ENCODE measurements at regions not wholly inside any gene's neighbourhood (a gene's known extent, or its start where the extent isn't known, plus 50 kb on each side); places are given as distances from the start of the nearest gene placed in this dataset.

DNA sequence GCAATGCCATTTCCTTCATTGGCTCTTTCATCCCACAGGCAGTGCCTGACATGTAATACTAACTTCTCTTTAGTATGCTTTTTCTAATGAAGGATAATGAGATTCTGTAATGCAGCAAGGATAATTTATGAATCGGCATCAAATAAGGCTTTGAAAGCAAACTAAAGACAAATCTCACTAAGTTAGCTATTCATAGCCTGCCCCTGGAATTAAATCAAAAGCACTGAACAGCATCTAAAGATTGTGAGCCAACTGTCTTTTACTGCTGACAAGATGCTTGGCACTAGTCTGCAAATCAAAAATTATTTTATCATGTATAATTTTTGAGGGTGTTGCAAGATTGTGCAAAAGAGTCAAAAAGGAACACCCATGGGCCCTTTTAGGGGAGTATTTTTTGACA lies 265.0 kb downstream of the CASP12 start:
- Mint-ChIP-seq H3K4me3 (no peak overlapping the region), H3K4me1 (ENCODE audit: low read depth) (no peaks in the 10 kb centered on the region), H3K27ac (no peak overlapping the region), H3K36me3 (no peaks in the 10 kb centered on the region), H3K27me3 (no peaks in the 10 kb centered on the region), H3K9me3 (ENCODE audit: low read depth) (no peaks in the 10 kb centered on the region)

DNA sequence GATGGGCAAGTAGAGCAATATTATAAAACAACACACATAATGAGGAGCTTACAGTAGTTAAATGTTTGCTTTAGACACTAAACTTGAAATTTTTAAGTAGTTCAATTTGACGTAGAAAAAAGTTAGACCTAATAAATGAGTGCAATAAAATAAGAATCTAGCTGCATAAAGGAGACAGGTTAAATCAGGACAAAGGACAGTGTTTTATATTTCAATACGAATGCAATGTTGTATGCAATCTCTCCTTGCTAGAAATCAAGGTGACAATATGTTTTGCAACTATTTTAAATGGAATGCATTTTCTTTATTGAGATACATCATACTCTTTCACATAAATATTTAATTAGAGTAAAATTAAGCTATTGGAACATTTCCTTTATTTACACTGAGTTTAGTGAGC lies 267.9 kb downstream of the CASP12 start:
- no peak overlapping the region for H3K27ac Mint-ChIP-seq
- H3K4me3 Mint-ChIP-seq: no peak overlapping the region
- H3K27me3 Mint-ChIP-seq: no peaks in the 10 kb centered on the region
- H3K4me1 Mint-ChIP-seq (ENCODE audit: low read depth): no peaks in the 10 kb centered on the region
- no peaks in the 10 kb centered on the region for H3K9me3 Mint-ChIP-seq (ENCODE audit: low read depth)
- no peaks in the 10 kb centered on the region for H3K36me3 Mint-ChIP-seq

DNA sequence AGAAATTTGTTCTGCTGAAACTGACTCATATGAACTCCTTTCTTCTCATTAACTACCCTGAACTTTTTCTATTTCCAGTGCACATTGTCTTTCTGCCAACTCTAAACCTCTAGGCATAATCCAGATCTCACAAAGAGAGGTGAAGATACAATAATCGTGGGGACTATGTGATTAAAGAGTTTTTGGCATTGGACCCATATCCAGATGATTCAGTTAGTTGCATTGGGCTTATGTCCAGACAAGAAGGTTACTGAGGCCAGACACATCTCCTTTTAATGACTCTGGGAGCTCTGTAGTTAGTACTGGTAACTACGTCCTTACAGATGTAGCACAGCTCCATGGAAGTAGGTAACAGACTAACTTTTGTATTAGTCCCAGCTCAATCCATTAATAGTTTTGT lies 273.0 kb downstream of the CASP12 start:
- H3K36me3 Mint-ChIP-seq: no peaks in the 10 kb centered on the region
- no peaks in the 10 kb centered on the region for H3K9me3 Mint-ChIP-seq (ENCODE audit: low read depth)
- no peaks in the 10 kb centered on the region for H3K27me3 Mint-ChIP-seq
- no peak overlapping the region for H3K4me3 Mint-ChIP-seq
- H3K4me1 Mint-ChIP-seq (ENCODE audit: low read depth): peaks cover 18% of the 10 kb centered on the region
- H3K27ac Mint-ChIP-seq: no peak overlapping the region

DNA sequence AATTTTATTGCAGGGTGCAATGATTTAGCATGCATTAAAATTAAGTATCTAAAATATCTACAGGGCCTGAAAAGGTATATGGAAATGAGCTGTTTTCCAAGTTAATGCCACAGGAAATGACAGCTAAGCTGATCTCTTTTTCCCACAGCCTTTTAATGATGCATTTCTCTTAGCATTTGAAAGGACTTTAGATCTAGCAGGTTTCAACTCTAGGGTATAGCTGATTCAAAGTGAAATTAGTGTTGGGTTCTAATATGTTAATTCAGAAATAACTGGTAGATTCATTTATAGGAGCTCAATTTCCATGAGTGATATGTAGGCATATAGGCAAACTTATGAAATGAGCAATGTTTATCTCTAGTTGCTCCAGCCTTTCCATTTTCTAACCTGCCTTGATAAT lies 274.2 kb downstream of the CASP12 start:
- H3K27ac Mint-ChIP-seq: peak overlapping the region; percentile 70

DNA sequence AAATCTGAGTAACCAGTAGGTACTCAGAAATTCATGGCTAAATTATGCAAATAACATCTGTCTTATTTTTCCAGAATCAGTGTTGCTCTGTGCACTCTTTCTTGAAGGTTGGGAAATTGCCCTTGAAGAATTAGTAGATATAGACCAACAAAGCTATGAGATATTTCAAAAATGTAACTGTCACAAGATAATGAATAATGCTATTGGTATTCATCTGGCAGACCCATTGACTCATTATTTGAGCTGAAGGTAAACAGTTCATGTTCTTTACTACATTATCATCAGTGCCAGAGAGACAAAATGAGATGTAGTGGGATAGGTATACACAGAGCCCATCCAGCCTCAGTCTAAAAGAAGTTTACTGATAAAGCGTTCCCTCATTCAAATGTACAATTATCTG lies 274.7 kb downstream of the CASP12 start:
- Mint-ChIP-seq H3K36me3 (no peaks in the 10 kb centered on the region), H3K9me3 (ENCODE audit: low read depth) (no peaks in the 10 kb centered on the region)

More for the DNA sequence above, 274.2 kb downstream of the CASP12 start:
- Mint-ChIP-seq H3K4me1 (ENCODE audit: low read depth) (peaks cover 18% of the 10 kb centered on the region), H3K36me3 (no peaks in the 10 kb centered on the region), H3K4me3 (peak overlapping the region; percentile 8), H3K27me3 (no peaks in the 10 kb centered on the region), H3K9me3 (ENCODE audit: low read depth) (no peaks in the 10 kb centered on the region)

DNA sequence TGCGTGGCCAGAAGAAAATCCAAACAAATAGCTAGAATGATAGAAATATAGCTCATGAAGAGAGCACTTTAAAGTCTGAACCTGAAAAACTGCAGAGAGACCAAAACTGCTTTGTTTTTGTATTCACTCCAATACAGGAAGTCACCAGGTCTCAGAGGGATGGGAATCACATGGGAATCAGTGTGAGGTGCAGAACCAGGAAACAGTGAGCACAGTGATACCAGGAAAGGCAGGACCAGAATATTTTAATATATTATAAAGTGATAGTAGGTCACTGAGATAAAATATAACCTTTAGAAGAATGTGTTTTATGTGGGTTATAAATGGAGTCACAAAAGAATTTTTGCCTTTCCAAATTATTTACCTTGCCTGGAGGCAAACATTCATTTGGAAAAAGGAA lies 277.3 kb downstream of the CASP12 start:
- Mint-ChIP-seq H3K9me3 (ENCODE audit: low read depth) (no peaks in the 10 kb centered on the region), H3K27ac (no peak overlapping the region), H3K27me3 (no peaks in the 10 kb centered on the region), H3K4me1 (ENCODE audit: low read depth) (peaks cover 18% of the 10 kb centered on the region), H3K4me3 (no peak overlapping the region), H3K36me3 (no peaks in the 10 kb centered on the region)

More for the DNA sequence above, 274.7 kb downstream of the CASP12 start:
- H3K4me1 Mint-ChIP-seq (ENCODE audit: low read depth): peaks cover 18% of the 10 kb centered on the region
- no peaks in the 10 kb centered on the region for H3K27me3 Mint-ChIP-seq
- H3K4me3 Mint-ChIP-seq: no peak overlapping the region
- peak overlapping the region; percentile 70 for H3K27ac Mint-ChIP-seq

DNA sequence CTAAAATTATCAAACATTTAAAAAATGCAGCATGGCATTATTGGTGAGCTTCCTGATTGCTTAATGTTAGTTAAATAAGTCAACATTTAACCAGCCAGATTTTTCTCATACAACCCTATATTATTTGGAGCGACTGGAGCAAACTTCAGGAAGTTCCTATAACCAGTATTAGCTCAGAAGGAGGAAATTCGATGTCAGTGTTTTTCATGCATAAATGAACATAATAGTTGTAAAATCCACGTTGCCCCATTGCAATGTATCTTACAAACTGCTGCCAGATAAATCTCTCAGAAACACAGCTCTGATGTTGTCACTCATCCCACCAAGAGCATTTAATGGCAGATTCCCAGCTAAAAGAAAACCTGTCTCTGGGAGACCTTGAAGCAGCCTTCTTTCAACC lies 278.5 kb downstream of the CASP12 start:
- Mint-ChIP-seq H3K27me3 (no peaks in the 10 kb centered on the region), H3K9me3 (ENCODE audit: low read depth) (no peaks in the 10 kb centered on the region), H3K27ac (no peak overlapping the region), H3K4me3 (no peak overlapping the region), H3K36me3 (no peaks in the 10 kb centered on the region), H3K4me1 (ENCODE audit: low read depth) (peaks cover 17% of the 10 kb centered on the region)

DNA sequence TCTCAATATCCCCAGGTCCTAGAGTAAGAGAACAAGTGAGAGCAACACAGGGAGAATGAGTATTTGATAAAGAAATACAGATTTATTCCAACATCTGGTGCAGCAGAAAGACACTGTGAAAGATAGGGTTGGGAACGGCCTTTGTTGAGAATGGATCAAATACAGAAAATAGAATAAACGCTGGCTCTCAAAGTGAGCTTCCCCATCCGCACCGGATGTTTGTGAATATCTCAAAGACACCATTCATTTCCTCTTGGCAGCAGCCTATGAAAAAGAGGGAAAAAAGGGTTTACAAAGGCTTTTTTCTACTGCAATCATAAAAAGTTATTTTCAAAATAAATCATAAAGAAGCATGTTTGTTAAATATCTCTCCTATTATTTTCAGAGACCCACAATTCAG lies 279.3 kb downstream of the CASP12 start:
- Mint-ChIP-seq H3K36me3 (no peaks in the 10 kb centered on the region), H3K9me3 (ENCODE audit: low read depth) (no peaks in the 10 kb centered on the region), H3K27me3 (no peaks in the 10 kb centered on the region), H3K27ac (no peak overlapping the region), H3K4me3 (no peak overlapping the region), H3K4me1 (ENCODE audit: low read depth) (peaks cover 12% of the 10 kb centered on the region)

DNA sequence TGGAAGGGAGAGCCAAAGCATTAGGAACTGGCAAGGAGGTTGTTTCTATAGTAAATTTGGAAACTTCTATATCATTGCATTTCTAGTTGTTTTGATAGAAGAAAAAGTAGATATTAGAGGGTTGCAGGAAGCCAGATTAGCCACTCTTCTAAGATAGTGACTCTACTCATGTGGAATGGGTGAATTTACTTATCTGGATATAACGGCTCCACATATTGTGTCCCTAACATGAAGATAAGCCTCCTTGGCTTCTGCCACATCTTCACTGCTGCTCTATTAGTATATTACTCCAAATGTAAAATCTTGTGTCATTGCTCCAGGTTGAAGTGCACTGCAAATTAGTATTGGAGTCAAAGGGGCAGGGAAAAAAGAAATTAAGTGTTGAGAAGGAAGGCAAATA lies 283.3 kb downstream of the CASP12 start:
- H3K9me3 Mint-ChIP-seq (ENCODE audit: low read depth): no peaks in the 10 kb centered on the region
- no peaks in the 10 kb centered on the region for H3K27me3 Mint-ChIP-seq
- peaks cover 10% of the 10 kb centered on the region for H3K4me1 Mint-ChIP-seq (ENCODE audit: low read depth)
- no peaks in the 10 kb centered on the region for H3K36me3 Mint-ChIP-seq
- H3K4me3 Mint-ChIP-seq: no peak overlapping the region
- H3K27ac Mint-ChIP-seq: no peak overlapping the region

DNA sequence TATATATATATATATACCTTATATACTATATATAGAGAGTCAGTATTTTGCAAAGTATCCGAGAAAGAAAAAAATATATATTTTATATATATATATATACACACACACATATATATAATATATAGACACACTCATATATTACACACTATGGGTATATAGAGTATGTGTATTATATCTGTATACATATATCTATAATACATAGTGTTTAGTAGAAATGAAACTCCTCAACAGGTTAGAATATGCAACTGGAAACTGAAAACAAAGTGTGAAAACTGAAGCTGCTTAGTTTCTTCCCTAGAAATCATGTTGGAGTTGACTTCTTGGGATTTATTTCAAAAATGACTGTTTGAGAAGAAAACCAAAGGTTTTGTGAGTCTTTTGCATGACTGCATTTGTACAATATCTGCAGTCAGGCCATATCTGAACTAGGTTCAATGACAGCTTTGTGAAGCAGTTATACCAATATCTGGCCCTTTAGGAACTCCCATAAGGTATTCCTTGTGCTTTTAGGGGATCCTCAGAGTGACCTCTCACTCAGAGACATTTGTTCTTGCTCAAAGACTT lies 284.1 kb downstream of the CASP12 start:
- Mint-ChIP-seq H3K36me3 (no peaks in the 10 kb centered on the region), H3K9me3 (ENCODE audit: low read depth) (no peaks in the 10 kb centered on the region), H3K27ac (no peak overlapping the region), H3K4me1 (ENCODE audit: low read depth) (peaks cover 17% of the 10 kb centered on the region), H3K27me3 (no peaks in the 10 kb centered on the region), H3K4me3 (no peak overlapping the region)

DNA sequence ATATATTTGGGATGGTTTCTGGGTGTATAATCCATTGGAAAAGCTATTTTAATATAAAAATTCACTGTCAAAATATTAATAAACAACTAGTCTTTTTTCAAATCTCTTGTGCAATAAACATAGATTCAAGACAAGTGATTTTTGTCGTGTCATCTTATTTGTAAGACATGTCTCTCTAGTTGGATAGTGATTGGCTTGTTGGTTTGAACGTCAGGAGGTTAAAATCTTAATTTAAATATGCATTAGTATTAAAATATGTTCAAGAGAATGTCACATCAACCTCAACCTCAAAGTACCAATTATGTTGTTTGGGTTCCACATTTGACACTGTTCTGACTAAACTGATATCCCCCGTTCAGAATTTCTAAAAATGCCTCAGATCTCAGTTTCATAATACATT lies 287.6 kb downstream of the CASP12 start:
- no peak overlapping the region for H3K4me3 Mint-ChIP-seq
- H3K4me1 Mint-ChIP-seq (ENCODE audit: low read depth): peaks cover 18% of the 10 kb centered on the region
- H3K36me3 Mint-ChIP-seq: no peaks in the 10 kb centered on the region
- H3K27me3 Mint-ChIP-seq: no peaks in the 10 kb centered on the region
- no peak overlapping the region for H3K27ac Mint-ChIP-seq
- H3K9me3 Mint-ChIP-seq (ENCODE audit: low read depth): no peaks in the 10 kb centered on the region

DNA sequence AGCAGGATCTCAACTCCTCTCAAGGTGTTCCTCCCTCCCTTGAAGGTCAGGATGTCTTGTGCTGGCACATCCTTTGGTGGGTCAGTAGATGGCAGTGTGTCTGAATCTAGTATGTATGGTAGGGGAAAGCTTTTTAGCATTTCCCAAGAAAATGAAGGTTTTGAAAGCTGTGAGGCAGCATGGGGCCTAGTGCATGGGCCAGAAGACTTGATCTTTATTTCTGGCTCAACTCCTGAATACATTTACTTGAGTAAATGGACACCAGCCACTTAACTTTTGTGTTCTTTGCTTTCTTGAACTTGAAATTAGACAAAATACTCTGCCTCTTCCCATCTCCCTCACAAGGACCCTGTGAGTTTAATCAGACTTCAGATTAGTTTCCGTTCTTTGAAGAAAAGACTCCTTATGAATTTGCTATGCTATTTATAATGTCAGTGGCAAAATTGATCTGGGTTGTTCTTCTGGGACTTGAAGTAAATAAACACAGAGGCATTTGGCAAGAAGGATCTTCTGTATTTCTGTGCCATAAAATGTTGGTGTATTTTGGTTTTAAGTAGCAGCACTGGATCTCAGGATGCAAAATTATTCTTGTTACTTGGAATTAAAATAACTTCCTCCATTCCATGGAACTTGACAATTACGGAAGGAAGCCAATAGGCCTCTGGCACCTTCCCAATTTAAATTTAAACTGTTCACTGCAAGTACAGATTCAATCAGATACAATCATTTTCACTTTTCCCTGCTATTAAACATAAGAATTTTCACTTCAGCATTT lies 288.8 kb downstream of the CASP12 start:
- Mint-ChIP-seq H3K36me3 (no peaks in the 10 kb centered on the region), H3K4me1 (ENCODE audit: low read depth) (peaks cover 17% of the 10 kb centered on the region), H3K27me3 (peaks cover 2% of the 10 kb centered on the region), H3K9me3 (ENCODE audit: low read depth) (no peaks in the 10 kb centered on the region), H3K4me3 (no peak overlapping the region), H3K27ac (no peak overlapping the region)

DNA sequence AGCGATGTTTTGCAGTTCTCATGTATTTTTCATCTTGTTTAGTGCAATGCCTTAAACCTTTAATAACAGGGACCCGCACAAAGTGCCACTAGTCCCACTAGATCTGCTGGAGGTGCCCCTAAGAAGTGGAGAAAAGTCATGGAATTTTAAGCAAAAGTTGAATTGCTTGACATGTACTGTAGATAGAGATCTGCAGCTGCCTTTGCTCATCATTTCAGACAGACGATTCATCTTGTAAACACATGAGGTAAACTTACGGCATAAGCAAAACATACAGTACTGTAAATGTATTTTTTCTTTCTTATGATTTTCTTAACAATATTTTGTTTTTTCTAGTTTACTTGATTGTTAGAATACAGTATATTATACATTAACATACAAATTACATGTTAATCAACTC lies 295.6 kb downstream of the CASP12 start:
- Mint-ChIP-seq H3K27me3 (peaks cover 2% of the 10 kb centered on the region), H3K27ac (no peak overlapping the region), H3K9me3 (ENCODE audit: low read depth) (peaks cover 7% of the 10 kb centered on the region), H3K4me3 (no peak overlapping the region), H3K36me3 (no peaks in the 10 kb centered on the region), H3K4me1 (ENCODE audit: low read depth) (no peaks in the 10 kb centered on the region)

DNA sequence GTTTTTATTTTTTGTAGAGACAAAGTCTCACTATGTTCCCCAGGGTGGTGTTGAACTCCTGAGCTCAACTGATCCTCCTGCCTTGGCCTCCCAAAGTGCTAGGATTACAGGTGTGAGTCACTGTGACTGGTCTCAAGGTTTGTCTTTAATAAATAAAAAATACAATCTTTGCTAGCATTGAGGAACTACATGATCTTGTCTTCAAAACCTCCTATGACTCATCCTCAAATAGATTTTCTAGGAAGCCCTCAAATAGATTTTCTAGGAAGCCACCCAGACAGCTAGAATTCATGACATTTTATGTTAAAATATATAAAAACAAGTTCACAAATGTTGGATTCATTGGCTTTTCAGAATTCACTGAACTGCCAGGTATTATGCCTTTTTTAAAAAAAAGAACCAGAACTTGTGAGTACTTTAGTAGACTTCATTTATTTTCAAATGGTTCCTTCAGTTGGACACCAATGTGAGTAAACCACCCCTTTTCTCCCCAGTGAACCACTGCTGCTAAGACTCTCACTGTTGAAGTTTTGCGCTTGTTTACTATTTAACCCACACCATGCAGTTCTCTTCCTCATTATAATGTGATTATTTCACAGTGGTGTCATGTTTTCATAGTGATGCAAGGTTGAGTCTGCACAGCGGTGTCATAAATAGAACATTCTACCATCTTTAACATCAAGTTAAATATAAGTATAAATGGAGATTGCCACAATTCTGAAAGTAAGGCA lies 303.9 kb downstream of the CASP12 start:
- H3K4me1 Mint-ChIP-seq (ENCODE audit: low read depth): peaks cover 1% of the 10 kb centered on the region
- no peak overlapping the region for H3K4me3 Mint-ChIP-seq
- H3K36me3 Mint-ChIP-seq: no peaks in the 10 kb centered on the region
- H3K27ac Mint-ChIP-seq: no peak overlapping the region
- no peaks in the 10 kb centered on the region for H3K27me3 Mint-ChIP-seq
- no peaks in the 10 kb centered on the region for H3K9me3 Mint-ChIP-seq (ENCODE audit: low read depth)

DNA sequence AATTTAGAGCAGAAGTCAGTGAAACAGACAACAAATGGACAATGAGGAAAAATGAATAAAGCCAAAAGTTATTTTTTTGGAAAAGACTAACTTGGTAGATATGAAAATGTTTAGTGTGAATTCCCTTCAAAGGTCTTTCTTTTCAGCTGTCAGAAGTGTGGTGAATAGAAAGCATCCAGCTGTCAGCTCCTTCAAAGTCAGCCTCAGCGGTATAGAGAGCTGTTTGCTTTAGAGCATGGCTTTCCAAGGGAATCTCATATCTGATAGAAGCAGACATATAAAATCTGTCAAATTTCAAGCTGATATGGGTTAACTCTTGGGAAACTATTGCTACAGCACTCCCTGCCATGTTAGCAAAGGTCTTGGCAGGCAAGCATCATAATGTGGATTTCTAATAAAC lies 309.3 kb downstream of the CASP12 start:
- H3K27me3 Mint-ChIP-seq: peaks cover 8% of the 10 kb centered on the region
- H3K9me3 Mint-ChIP-seq (ENCODE audit: low read depth): no peaks in the 10 kb centered on the region
- H3K36me3 Mint-ChIP-seq: no peaks in the 10 kb centered on the region
- no peaks in the 10 kb centered on the region for H3K4me1 Mint-ChIP-seq (ENCODE audit: low read depth)
- no peak overlapping the region for H3K27ac Mint-ChIP-seq
- no peak overlapping the region for H3K4me3 Mint-ChIP-seq

All from activated naive CD8-positive, alpha-beta T cell (primary cell).